Astrocyte of the cerebellum (primary cell): ENCODE measurements at regions not wholly inside any gene's neighbourhood (a gene's known extent, or its start where the extent isn't known, plus 50 kb on each side); places are given as distances from the start of the nearest gene placed in this dataset.

Experiments used
- DNase-seq: peaks from one replicate; pipeline ENCODE4 v3.0.0-alpha.2; 2011; ENCODE audit warnings: low read depth
- H3K4me3 ChIP-seq: 2 replicates; pipeline ENCODE4 v1.5.1; 2011; ENCODE audit warnings: mild to moderate bottlenecking, low read depth, low read length, moderate library complexity
- CTCF ChIP-seq: IDR thresholded peaks from 2 replicates; pipeline ENCODE4 v1.5.1; 2012; ENCODE audit warnings: low read length, low read depth, moderate library complexity, mild to moderate bottlenecking; ENCODE audit errors: missing control alignments
- in situ Hi-C: cut with HindIII; loops from 2 replicates; pipeline ENCODE4 v1.10.0; 2017; ENCODE audit warnings: low sequenced_read_pairs

GRCh38 chrX:131895807-131896206 is 127.3 kb upstream of the STK26 start:
- no peak overlapping the region for H3K4me3 ChIP-seq
- no peak for DNase-seq
- TF ChIP-seq CTCF = no peak
- in situ Hi-C loops = no loop called here

DNA sequence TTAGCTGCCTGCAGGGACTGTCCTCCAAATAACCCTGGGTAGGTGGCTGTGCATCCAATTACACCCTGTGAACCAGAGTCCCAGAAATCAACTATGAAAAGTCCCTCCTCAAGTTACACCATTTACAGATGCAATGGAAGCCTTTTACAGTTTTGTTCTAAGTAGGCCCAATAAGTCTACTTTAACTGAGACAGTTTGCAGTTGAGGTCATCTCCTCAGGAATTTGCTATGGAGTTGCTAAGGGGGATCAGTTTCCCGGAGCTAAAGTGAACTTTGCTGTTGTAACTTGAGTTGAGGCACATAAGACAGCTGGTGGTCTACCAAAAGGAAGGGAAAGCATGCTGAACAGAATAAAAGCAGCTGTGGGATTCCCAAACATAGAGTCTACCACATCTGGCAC is 121.6 kb upstream of the STK26 start:
- H3K4me3 ChIP-seq = no peak overlapping the region
- TF ChIP-seq CTCF = no peak
- in situ Hi-C loops = no loop called here
- DNase-seq = no peak

DNA sequence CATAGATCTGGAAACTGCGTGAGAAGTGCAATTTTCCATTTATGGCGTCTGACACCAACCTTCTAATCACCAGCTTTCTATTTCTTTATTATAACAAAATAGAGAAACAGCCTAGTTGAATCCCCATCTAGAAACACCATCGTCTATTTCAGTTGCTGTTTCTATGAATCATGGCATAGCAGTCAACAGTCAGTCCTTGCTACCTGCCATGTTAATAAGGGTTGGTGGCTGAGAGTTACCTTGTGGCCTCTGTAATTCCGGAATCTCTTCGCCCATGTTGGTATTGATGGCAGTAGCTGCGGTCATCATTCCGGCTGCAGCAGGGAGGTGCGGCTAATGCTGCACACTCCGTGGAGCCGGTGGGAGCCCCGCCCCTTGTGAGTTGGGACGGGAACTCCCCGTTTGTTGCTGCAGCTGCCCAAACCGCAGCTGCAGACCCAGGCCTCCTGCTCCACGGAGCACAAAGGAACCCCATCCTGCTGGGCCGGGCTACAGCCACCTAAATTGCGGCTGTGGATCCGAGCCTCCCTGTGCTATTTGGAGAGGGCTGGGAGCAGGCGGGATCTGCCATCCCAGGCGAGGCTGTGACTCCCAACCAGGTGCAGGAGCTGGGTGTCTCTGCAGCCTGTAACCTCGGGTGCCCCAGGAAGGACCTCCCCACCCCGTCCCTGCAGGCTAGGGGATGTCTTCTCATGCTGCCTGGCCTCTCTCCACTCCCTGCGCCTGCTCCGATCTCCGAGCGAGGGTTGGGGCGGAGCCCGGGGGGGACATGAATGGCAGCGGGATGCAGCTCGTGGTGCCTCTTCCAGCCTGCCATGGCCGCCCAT is 115.4 kb upstream of the STK26 start:
- in situ Hi-C loops = no loop called here
- H3K4me3 ChIP-seq = no peak overlapping the region
- TF ChIP-seq CTCF = no peak
- DNase-seq = no peak

GRCh38 chrX:131910586-131910985 is 112.5 kb upstream of the STK26 start:
- DNase-seq = no peak
- in situ Hi-C loops = no loop called here
- no peak overlapping the region for H3K4me3 ChIP-seq
- TF ChIP-seq CTCF = no peak

- no peak for DNase-seq
- TF ChIP-seq CTCF = no peak
- in situ Hi-C loops = no loop called here
- no peak overlapping the region for H3K4me3 ChIP-seq
Measured at GRCh38 chrX:131915488-131915887, 107.6 kb upstream of the STK26 start.

DNA sequence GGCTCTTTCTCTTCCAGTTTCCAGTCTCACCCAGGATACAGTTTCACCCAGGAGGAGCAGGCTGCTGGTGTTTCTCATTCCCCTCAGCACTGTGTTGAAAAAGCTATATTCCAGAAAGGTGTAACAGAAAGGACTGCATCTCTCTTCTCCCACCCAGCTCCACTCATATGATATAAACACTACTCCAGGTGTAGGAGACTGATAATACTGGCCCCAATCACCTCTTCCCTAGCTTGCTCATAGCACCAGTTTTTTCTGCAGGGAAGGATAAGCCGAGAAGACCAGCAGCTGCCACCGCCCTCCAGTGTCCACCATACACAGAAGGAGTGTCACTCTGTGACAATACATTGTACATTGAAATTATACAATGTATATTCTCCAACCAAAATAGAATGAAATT is 105.5 kb upstream of the STK26 start:
- DNase-seq = no peak
- TF ChIP-seq CTCF = no peak
- in situ Hi-C loops = no loop called here
- H3K4me3 ChIP-seq = no peak overlapping the region
